ENCODE measurements at regions not wholly inside any gene's neighbourhood (a gene's known extent, or its start where the extent isn't known, plus 50 kb on each side); places are given as distances from the start of the nearest gene placed in this dataset.

DNA sequence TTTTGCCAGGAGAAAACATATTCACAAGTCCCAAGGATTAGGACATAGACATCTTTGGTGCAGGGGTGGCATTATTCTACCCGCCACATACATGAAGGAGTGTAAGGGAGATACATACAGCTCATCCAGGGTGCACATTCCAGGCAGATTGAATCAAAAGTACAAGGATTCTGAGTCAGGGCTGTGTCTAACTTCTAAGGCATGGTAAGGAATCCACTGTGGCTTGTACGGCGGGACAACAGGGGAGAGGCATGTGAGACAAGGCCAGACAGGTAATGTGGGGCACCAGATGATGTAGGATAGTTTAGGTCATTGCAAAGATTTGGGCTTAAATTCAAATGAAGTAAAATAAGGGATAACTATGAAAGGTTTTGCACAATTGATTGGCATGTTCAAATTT, 780.9 kb downstream of the C6orf118 start:
- no peak for DNase-seq (ENCODE audit: low spot score)
- POLR2A ChIA-PET, result no interaction called here
- Histone ChIP-seq H3K79me2 (ENCODE audit: insufficient read depth, low read length) (no peaks in the 10 kb centered on the region), H3K4me3 (replicated peaks in 1 of 3; ENCODE audit: insufficient read depth in 1 of 3, low read depth in 2 of 3, low read length in 3 of 3) (no peak overlapping the region), H2AFZ (ENCODE audit: low read length) (no peak overlapping the region), H3K9me3 (ENCODE audit: low read length) (peaks cover 99% of the 10 kb centered on the region), H4K20me1 (ENCODE audit: insufficient read depth, low read length) (no peaks in the 10 kb centered on the region), H3K36me3 (replicated peaks in 1 of 2; ENCODE audit: control insufficient read depth in 1 of 2, insufficient read depth in 2 of 2, low read length in 2 of 2) (no peaks in the 10 kb centered on the region), H3K4me2 (ENCODE audit: low read depth, low read length) (no peak overlapping the region), H3K27ac (ENCODE audit: extremely low read length, insufficient read depth, low read length) (no peak overlapping the region), H3K9ac (ENCODE audit: insufficient read depth, low read depth, low read length) (no peak overlapping the region), H3K27me3 (ENCODE audit: control insufficient read depth in 1 of 2, insufficient read depth in 2 of 2, low read length in 2 of 2) (no peaks in the 10 kb centered on the region), H3K4me1 (ENCODE audit: insufficient read depth, low read length) (no peaks in the 10 kb centered on the region)
- BruUV-seq (replicated peaks), result no TSS peak
- no peak for FAIRE-seq
- CTCF ChIA-PET (ENCODE audit: low intra/inter-chr PET ratio, low total read pairs), result no interaction called here
- in situ Hi-C loops (cut with HindIII; ENCODE audit: extremely low pct_ligation_motif_present, low pct_unique_long_range_greater_than_20kb) (no loop called here), intact Hi-C loops (cut with micrococcal nuclease; ENCODE audit: unreplicated experiment) (no loop called here)
- WGBS (ENCODE audit: low lambda C conversion rate), result 6% methylated on average over 3 of the region's 3 CpGs
- TF ChIP-seq, protein P1, sequence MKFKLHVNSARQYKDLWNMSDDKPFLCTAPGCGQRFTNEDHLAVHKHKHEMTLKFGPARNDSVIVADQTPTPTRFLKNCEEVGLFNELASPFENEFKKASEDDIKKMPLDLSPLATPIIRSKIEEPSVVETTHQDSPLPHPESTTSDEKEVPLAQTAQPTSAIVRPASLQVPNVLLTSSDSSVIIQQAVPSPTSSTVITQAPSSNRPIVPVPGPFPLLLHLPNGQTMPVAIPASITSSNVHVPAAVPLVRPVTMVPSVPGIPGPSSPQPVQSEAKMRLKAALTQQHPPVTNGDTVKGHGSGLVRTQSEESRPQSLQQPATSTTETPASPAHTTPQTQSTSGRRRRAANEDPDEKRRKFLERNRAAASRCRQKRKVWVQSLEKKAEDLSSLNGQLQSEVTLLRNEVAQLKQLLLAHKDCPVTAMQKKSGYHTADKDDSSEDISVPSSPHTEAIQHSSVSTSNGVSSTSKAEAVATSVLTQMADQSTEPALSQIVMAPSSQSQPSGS (CRISPR knock-in tag; IDR thresholded peaks at IDR 0.05), result no peak
- TF ChIP-seq SSRP1 (CRISPR knock-in tag; IDR thresholded peaks at IDR 0.05) (no peak), EHMT2 (IDR thresholded peaks at IDR 0.05; ENCODE audit: borderline replicate concordance, low read depth, low read length) (no peak), GTF2F1 (IDR thresholded peaks at IDR 0.05; ENCODE audit: low read length) (no peak), ZNF460 (CRISPR knock-in tag; IDR thresholded peaks at IDR 0.05; ENCODE audit: borderline replicate concordance) (no peak), SRSF4 (IDR thresholded peaks at IDR 0.05; ENCODE audit: low read depth, low read length, poor library complexity, severe bottlenecking) (no peak), SETDB1 (CRISPR knock-in tag; IDR thresholded peaks at IDR 0.05; ENCODE audit: borderline replicate concordance) (no peak), NCOA2 (CRISPR knock-in tag; IDR thresholded peaks at IDR 0.05) (no peak), ZFP36 (IDR thresholded peaks at IDR 0.05; ENCODE audit: borderline replicate concordance, low read depth, low read length, partially characterized antibody) (no peak), TBL1XR1 (IDR thresholded peaks at IDR 0.05; ENCODE audit: borderline replicate concordance, low read length, partially characterized antibody) (no peak), ZSCAN9 (CRISPR knock-in tag; IDR thresholded peaks at IDR 0.05; ENCODE audit: borderline replicate concordance) (no peak), CEBPG (CRISPR knock-in tag; IDR thresholded peaks at IDR 0.05) (no peak)
- ATAC-seq, result no peak

Measured in HepG2 (cell line).